ENCODE measurements at regions not wholly inside any gene's neighbourhood (a gene's known extent, or its start where the extent isn't known, plus 50 kb on each side); places are given as distances from the start of the nearest gene placed in this dataset.

DNA sequence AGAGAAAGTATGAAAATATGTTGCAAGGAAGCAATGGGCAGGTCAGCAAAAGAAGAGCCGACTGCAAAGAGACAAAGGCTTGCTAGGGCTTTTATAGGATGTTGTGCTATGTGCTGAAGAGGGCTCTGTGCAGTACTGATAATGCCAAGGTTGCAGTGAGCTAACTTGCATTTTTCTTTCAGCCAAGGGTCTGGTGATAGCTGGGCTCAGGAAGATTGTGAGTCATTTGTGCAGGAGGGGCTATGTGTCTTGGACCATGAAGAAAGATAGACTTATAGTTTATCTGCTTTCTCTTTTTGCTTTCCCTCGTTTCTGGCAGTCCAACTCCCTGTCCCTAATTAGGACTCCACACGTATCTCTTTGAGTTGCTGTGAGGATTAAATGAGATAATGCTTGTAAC lies 64.5 kb upstream of the LRIG1 start:
- H3K4me2 ChIP-seq (ENCODE audit: low read depth, low read length, poor library complexity, severe bottlenecking) = no peak overlapping the region
- H3K9me3 ChIP-seq (ENCODE audit: insufficient read depth, low read length) = no peaks in the 10 kb centered on the region
- H3K27ac ChIP-seq (ENCODE audit: low read depth, low read length) = no peak overlapping the region

DNA sequence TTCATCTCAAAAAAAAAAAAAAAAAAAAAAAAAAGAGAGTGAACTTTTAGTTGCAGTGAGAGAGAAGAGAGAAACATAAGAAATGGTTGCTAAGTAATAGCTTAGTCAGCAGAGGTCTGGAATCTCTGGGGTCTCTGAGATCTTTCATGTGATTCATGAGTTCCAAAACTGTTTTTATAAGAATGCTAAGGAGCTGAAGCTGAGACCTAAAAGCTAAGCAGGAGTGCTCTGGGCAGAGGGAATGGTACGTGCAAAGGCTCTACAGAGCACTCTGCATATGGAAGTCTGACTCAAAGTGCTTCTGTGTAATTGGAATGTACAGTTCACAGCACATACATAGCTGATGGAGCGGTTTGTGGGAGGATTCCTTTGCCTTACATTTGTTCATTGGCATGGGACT lies 66.3 kb upstream of the LRIG1 start:
- Histone ChIP-seq H3K79me2 (ENCODE audit: insufficient read depth, low read length) (no peaks in the 10 kb centered on the region), H3K9me2 (replicated peaks; ENCODE audit: insufficient read depth, low read length) (no peaks in the 10 kb centered on the region), H3K36me3 (ENCODE audit: low read length) (no peaks in the 10 kb centered on the region), H3K4me3 (ENCODE audit: insufficient read depth, low read length, poor library complexity, severe bottlenecking) (no peak overlapping the region), H3K4me2 (ENCODE audit: low read depth, low read length, poor library complexity, severe bottlenecking) (no peak overlapping the region), H4K20me1 (ENCODE audit: low read depth, low read length) (no peaks in the 10 kb centered on the region), H3K27ac (ENCODE audit: low read depth, low read length) (no peak overlapping the region), H2AFZ (ENCODE audit: low read depth, low read length, severe bottlenecking) (no peak overlapping the region), H3K9me3 (ENCODE audit: insufficient read depth, low read length) (no peaks in the 10 kb centered on the region), H3F3A (ENCODE audit: insufficient read depth) (no peaks in the 10 kb centered on the region), H3K9ac (ENCODE audit: low read length) (no peak overlapping the region), H3K27me3 (ENCODE audit: low read length) (no peaks in the 10 kb centered on the region)
- TF ChIP-seq, protein P1, sequence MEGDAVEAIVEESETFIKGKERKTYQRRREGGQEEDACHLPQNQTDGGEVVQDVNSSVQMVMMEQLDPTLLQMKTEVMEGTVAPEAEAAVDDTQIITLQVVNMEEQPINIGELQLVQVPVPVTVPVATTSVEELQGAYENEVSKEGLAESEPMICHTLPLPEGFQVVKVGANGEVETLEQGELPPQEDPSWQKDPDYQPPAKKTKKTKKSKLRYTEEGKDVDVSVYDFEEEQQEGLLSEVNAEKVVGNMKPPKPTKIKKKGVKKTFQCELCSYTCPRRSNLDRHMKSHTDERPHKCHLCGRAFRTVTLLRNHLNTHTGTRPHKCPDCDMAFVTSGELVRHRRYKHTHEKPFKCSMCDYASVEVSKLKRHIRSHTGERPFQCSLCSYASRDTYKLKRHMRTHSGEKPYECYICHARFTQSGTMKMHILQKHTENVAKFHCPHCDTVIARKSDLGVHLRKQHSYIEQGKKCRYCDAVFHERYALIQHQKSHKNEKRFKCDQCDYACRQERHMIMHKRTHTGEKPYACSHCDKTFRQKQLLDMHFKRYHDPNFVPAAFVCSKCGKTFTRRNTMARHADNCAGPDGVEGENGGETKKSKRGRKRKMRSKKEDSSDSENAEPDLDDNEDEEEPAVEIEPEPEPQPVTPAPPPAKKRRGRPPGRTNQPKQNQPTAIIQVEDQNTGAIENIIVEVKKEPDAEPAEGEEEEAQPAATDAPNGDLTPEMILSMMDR (IDR thresholded peaks at IDR 0.05; ENCODE audit: insufficient read depth, low read length, poor library complexity, severe bottlenecking) = no peak
- TF ChIP-seq EZH2phosphoT487 (conservative IDR thresholded peaks at IDR 0.05; ENCODE audit: low read length) = no peak

More for the DNA sequence above, 64.5 kb upstream of the LRIG1 start:
- no peak for TF ChIP-seq EZH2phosphoT487 (conservative IDR thresholded peaks at IDR 0.05; ENCODE audit: low read length)
- TF ChIP-seq, protein P1 (IDR thresholded peaks at IDR 0.05; ENCODE audit: insufficient read depth, low read length, poor library complexity, severe bottlenecking) = no peak
- Histone ChIP-seq H3K4me3 (ENCODE audit: insufficient read depth, low read length, poor library complexity, severe bottlenecking) (no peak overlapping the region), H3K9ac (ENCODE audit: low read length) (no peak overlapping the region), H3K27me3 (ENCODE audit: low read length) (no peaks in the 10 kb centered on the region), H3K36me3 (ENCODE audit: low read length) (no peaks in the 10 kb centered on the region), H3K79me2 (ENCODE audit: insufficient read depth, low read length) (no peaks in the 10 kb centered on the region), H3K9me2 (replicated peaks; ENCODE audit: insufficient read depth, low read length) (no peaks in the 10 kb centered on the region), H2AFZ (ENCODE audit: low read depth, low read length, severe bottlenecking) (no peak overlapping the region), H4K20me1 (ENCODE audit: low read depth, low read length) (no peaks in the 10 kb centered on the region), H3F3A (ENCODE audit: insufficient read depth) (no peaks in the 10 kb centered on the region)

DNA sequence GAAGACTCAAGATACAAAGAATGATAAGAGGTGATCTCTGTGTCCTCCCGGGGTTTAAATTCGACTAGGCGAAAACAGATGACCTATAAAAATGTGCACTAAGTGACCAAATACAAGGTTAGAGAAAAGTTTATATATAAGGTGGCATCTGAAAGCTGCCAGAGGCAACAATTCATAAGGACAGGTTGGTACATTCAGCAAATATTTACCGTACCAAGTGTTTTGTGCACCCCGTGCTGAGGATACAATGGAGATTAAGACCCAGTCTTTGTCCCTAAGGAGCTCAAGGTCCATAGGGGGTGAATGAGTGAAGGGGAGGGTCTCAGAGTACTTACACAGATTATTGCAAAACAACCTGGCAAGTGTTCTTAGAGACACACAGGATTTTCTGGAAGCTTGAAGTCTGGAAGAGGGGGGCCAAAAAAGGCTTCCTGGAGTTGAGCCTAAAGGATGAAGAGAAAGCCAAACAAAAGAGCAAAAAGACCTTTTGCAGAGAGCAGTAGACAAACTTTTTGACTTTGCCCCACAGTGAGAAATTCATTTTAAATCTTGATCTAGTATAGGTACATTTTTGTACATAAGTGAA lies 71.4 kb upstream of the LRIG1 start:
- Histone ChIP-seq H4K20me1 (ENCODE audit: low read depth, low read length) (no peaks in the 10 kb centered on the region), H3K4me2 (ENCODE audit: low read depth, low read length, poor library complexity, severe bottlenecking) (no peak overlapping the region), H3K9ac (ENCODE audit: low read length) (no peak overlapping the region), H3K27me3 (ENCODE audit: low read length) (no peaks in the 10 kb centered on the region), H3K36me3 (ENCODE audit: low read length) (no peaks in the 10 kb centered on the region), H2AFZ (ENCODE audit: low read depth, low read length, severe bottlenecking) (no peak overlapping the region), H3K9me2 (replicated peaks; ENCODE audit: insufficient read depth, low read length) (no peaks in the 10 kb centered on the region), H3K9me3 (ENCODE audit: insufficient read depth, low read length) (no peaks in the 10 kb centered on the region), H3K4me3 (ENCODE audit: insufficient read depth, low read length, poor library complexity, severe bottlenecking) (no peak overlapping the region), H3F3A (ENCODE audit: insufficient read depth) (no peaks in the 10 kb centered on the region), H3K27ac (ENCODE audit: low read depth, low read length) (no peak overlapping the region), H3K79me2 (ENCODE audit: insufficient read depth, low read length) (no peaks in the 10 kb centered on the region)
- TF ChIP-seq EZH2phosphoT487 (conservative IDR thresholded peaks at IDR 0.05; ENCODE audit: low read length) = no peak
- TF ChIP-seq, protein P1 (IDR thresholded peaks at IDR 0.05; ENCODE audit: insufficient read depth, low read length, poor library complexity, severe bottlenecking) = no peak

Data from SU-DHL-6 (cell line).